ENCODE measurements at regions not wholly inside any gene's neighbourhood (a gene's known extent, or its start where the extent isn't known, plus 50 kb on each side); places are given as distances from the start of the nearest gene placed in this dataset.

DNA sequence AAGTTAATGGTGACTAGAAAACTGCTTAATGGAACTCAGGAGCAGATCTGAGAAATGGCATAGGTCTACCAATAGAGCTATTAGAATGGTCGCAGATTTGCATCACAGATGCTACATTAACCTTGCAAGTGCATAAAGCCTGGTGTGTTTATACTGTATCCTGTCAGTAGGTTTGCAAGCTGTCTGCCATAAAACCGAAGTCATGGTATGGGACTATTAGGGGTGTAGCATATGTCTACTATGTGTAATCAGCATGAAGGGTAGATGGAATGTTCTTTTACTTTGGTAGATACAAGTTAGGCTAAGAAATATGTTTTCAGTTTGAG is 574.2 kb upstream of the ADGRL2 start:
- Mint-ChIP-seq H3K4me3 (no peak overlapping the region), H3K9me3 (no peaks in the 10 kb centered on the region), H3K36me3 (ENCODE audit: low read depth) (no peaks in the 10 kb centered on the region), H3K4me1 (peaks cover 19% of the 10 kb centered on the region), H3K27ac (no peak overlapping the region), H3K27me3 (ENCODE audit: insufficient read depth) (no peaks in the 10 kb centered on the region)
- Histone ChIP-seq H3K9me3 (ENCODE audit: control insufficient read depth, low read length) (no peaks in the 10 kb centered on the region), H3K4me1 (ENCODE audit: control insufficient read depth, insufficient read depth, low read length) (no peaks in the 10 kb centered on the region), H3K36me3 (ENCODE audit: control insufficient read depth, insufficient read depth, low read length) (no peaks in the 10 kb centered on the region), H3K9ac (ENCODE audit: extremely low read depth, low read length, poor library complexity, severe bottlenecking) (no peak overlapping the region), H3K27ac (ENCODE audit: low read depth, low read length) (no peak overlapping the region), H3K27me3 (ENCODE audit: control insufficient read depth, insufficient read depth, low read length, poor library complexity, severe bottlenecking) (no peaks in the 10 kb centered on the region), H3K4me3 (ENCODE audit: low read length) (no peak overlapping the region)
- no peak for DNase-seq
- TF ChIP-seq CTCF (conservative IDR thresholded peaks at IDR 0.05), result no peak
- 87 to 95% methylated on average over 2 of the region's 2 CpGs for WGBS, 2 experiments (ENCODE audit: insufficient coverage in 1 of 2, insufficient read length in 1 of 2)

GRCh38 chr1:81225789-81226602 is 574.7 kb upstream of the ADGRL2 start:
- Mint-ChIP-seq H3K9me3 (no peaks in the 10 kb centered on the region), H3K4me3 (no peak overlapping the region), H3K27me3 (ENCODE audit: insufficient read depth) (no peaks in the 10 kb centered on the region), H3K27ac (no peak overlapping the region), H3K36me3 (ENCODE audit: low read depth) (no peaks in the 10 kb centered on the region), H3K4me1 (peaks cover 14% of the 10 kb centered on the region)
- no peak overlapping the region for H3K4me3 ChIP-seq (ENCODE audit: low read length)
- peak overlapping the region; percentile 20 for H3K27ac ChIP-seq (ENCODE audit: low read depth, low read length)
- no peaks in the 10 kb centered on the region for H3K9me3 ChIP-seq (ENCODE audit: control insufficient read depth, low read length)
- WGBS, 2 experiments (ENCODE audit: insufficient coverage in 1 of 2, insufficient read length in 1 of 2), result 56 to 76% methylated on average over 6 to 7 of the region's 7 CpGs
- no peak for TF ChIP-seq CTCF (conservative IDR thresholded peaks at IDR 0.05)
- H3K9ac ChIP-seq (ENCODE audit: extremely low read depth, low read length, poor library complexity, severe bottlenecking), result no peak overlapping the region
- no peaks in the 10 kb centered on the region for H3K36me3 ChIP-seq (ENCODE audit: control insufficient read depth, insufficient read depth, low read length)
- H3K4me1 ChIP-seq (ENCODE audit: control insufficient read depth, insufficient read depth, low read length), result no peaks in the 10 kb centered on the region
- DNase-seq, result no peak
- no peaks in the 10 kb centered on the region for H3K27me3 ChIP-seq (ENCODE audit: control insufficient read depth, insufficient read depth, low read length, poor library complexity, severe bottlenecking)

DNA sequence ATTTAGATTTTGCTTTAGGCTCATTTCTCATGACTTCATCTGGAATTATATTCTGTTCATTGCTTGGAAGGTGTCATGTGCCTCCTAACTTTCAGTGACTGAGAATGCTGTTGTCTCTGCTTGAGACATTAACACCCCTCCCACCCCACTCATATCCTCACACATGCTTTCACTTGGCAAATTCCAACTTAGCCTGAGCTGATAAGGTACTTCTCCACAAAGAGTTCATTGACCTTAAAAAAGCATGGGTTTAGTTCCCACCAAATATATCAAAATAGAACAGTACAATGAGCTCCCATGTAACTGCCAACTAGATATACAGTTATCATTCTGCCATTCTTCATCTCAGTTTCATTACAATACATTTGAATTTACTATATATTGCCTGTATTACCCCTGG is 576.5 kb upstream of the ADGRL2 start:
- Mint-ChIP-seq H3K36me3 (ENCODE audit: low read depth) (no peaks in the 10 kb centered on the region), H3K4me3 (no peak overlapping the region), H3K9me3 (no peaks in the 10 kb centered on the region), H3K27me3 (ENCODE audit: insufficient read depth) (no peaks in the 10 kb centered on the region), H3K27ac (no peak overlapping the region), H3K4me1 (peaks cover 11% of the 10 kb centered on the region)
- Histone ChIP-seq H3K27me3 (ENCODE audit: control insufficient read depth, insufficient read depth, low read length, poor library complexity, severe bottlenecking) (no peaks in the 10 kb centered on the region), H3K36me3 (ENCODE audit: control insufficient read depth, insufficient read depth, low read length) (no peaks in the 10 kb centered on the region), H3K9ac (ENCODE audit: extremely low read depth, low read length, poor library complexity, severe bottlenecking) (no peak overlapping the region), H3K27ac (ENCODE audit: low read depth, low read length) (no peak overlapping the region), H3K4me1 (ENCODE audit: control insufficient read depth, insufficient read depth, low read length) (no peaks in the 10 kb centered on the region), H3K9me3 (ENCODE audit: control insufficient read depth, low read length) (no peaks in the 10 kb centered on the region), H3K4me3 (ENCODE audit: low read length) (no peak overlapping the region)
- no peak for TF ChIP-seq CTCF (conservative IDR thresholded peaks at IDR 0.05)
- no peak for DNase-seq

Data from endodermal cell (in vitro differentiated cells).